ENCODE measurements at regions not wholly inside any gene's neighbourhood (a gene's known extent, or its start where the extent isn't known, plus 50 kb on each side); places are given as distances from the start of the nearest gene placed in this dataset.
"Not testable (repeated sequence)": the region's sequence is repeated elsewhere in the genome, so short reads cannot be mapped to it uniquely, and the experiment has no call there.

GRCh38 chr7:19623676-19624075 lies 85.2 kb downstream of the POLR1F start:
- DNase-seq (ENCODE audit: low read depth, low spot score) = no peak

GRCh38 chr7:19621740-19622139 lies 87.1 kb downstream of the POLR1F start:
- peak; percentile 20 for DNase-seq (ENCODE audit: low read depth, low spot score)

GRCh38 chr7:19620470-19620869 lies 88.4 kb downstream of the POLR1F start:
- DNase-seq (ENCODE audit: low read depth, low spot score) = no peak

GRCh38 chr7:19619122-19619521 lies 89.7 kb downstream of the POLR1F start:
- no peak for DNase-seq (ENCODE audit: low read depth, low spot score)

GRCh38 chr7:19617901-19618300 lies 90.9 kb downstream of the POLR1F start:
- no peak for DNase-seq (ENCODE audit: low read depth, low spot score)

GRCh38 chr7:19610194-19610943 lies 98.5 kb downstream of the POLR1F start:
- no peak for DNase-seq (ENCODE audit: low read depth, low spot score)

GRCh38 chr7:19589446-19589845 lies 119.4 kb downstream of the POLR1F start:
- DNase-seq (ENCODE audit: low read depth, low spot score) = no peak

GRCh38 chr7:19587291-19587690 lies 121.5 kb downstream of the POLR1F start:
- no peak for DNase-seq (ENCODE audit: low read depth, low spot score)

GRCh38 chr7:19585761-19586160 lies 123.1 kb downstream of the POLR1F start:
- no peak for DNase-seq (ENCODE audit: low read depth, low spot score)

- DNase-seq (ENCODE audit: low read depth, low spot score) = no peak
Observed at GRCh38 chr7:19575909-19576557, 132.8 kb downstream of the POLR1F start.

GRCh38 chr7:19574131-19574530 lies 134.7 kb downstream of the POLR1F start:
- DNase-seq (ENCODE audit: low read depth, low spot score) = no peak

GRCh38 chr7:19572566-19572965 lies 136.3 kb downstream of the POLR1F start:
- no peak for DNase-seq (ENCODE audit: low read depth, low spot score)

- no peak for DNase-seq (ENCODE audit: low read depth, low spot score)
Observed at GRCh38 chr7:19567011-19567410, 141.8 kb downstream of the POLR1F start.

GRCh38 chr7:19565602-19566001 lies 143.2 kb downstream of the POLR1F start:
- no peak for DNase-seq (ENCODE audit: low read depth, low spot score)

- DNase-seq (ENCODE audit: low read depth, low spot score) = no peak
Observed at GRCh38 chr7:19561121-19561805, 147.6 kb downstream of the POLR1F start.

- DNase-seq (ENCODE audit: low read depth, low spot score) = peak; percentile 57
Observed at GRCh38 chr7:19560111-19560883, 148.5 kb downstream of the POLR1F start.

- DNase-seq (ENCODE audit: low read depth, low spot score) = no peak
Observed at GRCh38 chr7:19558527-19558926, 150.3 kb downstream of the POLR1F start.

GRCh38 chr7:19557726-19558465 lies 150.9 kb downstream of the POLR1F start:
- no peak for DNase-seq (ENCODE audit: low read depth, low spot score)

GRCh38 chr7:19554581-19554980 lies 154.3 kb downstream of the POLR1F start:
- no peak for DNase-seq (ENCODE audit: low read depth, low spot score)

- no peak for DNase-seq (ENCODE audit: low read depth, low spot score)
Observed at GRCh38 chr7:19552576-19552975, 156.3 kb downstream of the POLR1F start.

- DNase-seq (ENCODE audit: low read depth, low spot score) = not testable (repeated sequence)
Observed at GRCh38 chr7:19549246-19549645, 159.6 kb downstream of the POLR1F start.
